GM19023 (cell line): ENCODE measurements at regions not wholly inside any gene's neighbourhood (a gene's known extent, or its start where the extent isn't known, plus 50 kb on each side); places are given as distances from the start of the nearest gene placed in this dataset.
"Not testable (repeated sequence)": the region's sequence is repeated elsewhere in the genome, so short reads cannot be mapped to it uniquely, and the experiment has no call there.

Source experiments
- ATAC-seq: cut with Tn5 transposase; IDR thresholded peaks from one replicate; pipeline ENCODE4 v1.9.1; 2021; ENCODE audit warnings: mild to moderate bottlenecking, moderate library complexity; ENCODE audit not compliant: unreplicated experiment

GRCh38 chr6:106885679-106886078 lies 88.8 kb downstream of the CD24 start:
- ATAC-seq = no peak

- ATAC-seq = no peak
These were observed 90.0 kb downstream of the CD24 start for GRCh38 chr6:106884576-106884975.

GRCh38 chr6:106883808-106884262 lies 90.7 kb downstream of the CD24 start:
- no peak for ATAC-seq

GRCh38 chr6:106882601-106883518 lies 91.7 kb downstream of the CD24 start:
- no peak for ATAC-seq

- no peak for ATAC-seq
These were observed 92.4 kb downstream of the CD24 start for GRCh38 chr6:106882138-106882537.

- no peak for ATAC-seq
These were observed 93.6 kb downstream of the CD24 start for GRCh38 chr6:106880952-106881351.

- no peak for ATAC-seq
These were observed 98.7 kb downstream of the CD24 start for GRCh38 chr6:106875782-106876321.

- ATAC-seq = no peak
These were observed 100.0 kb downstream of the CD24 start for GRCh38 chr6:106874481-106874880.

GRCh38 chr6:106872049-106872448 lies 102.5 kb downstream of the CD24 start:
- no peak for ATAC-seq

- ATAC-seq = no peak
These were observed 103.5 kb downstream of the CD24 start for GRCh38 chr6:106870824-106871717.

- ATAC-seq = no peak
These were observed 104.5 kb downstream of the CD24 start for GRCh38 chr6:106870069-106870468.

- ATAC-seq = no peak
These were observed 105.3 kb downstream of the CD24 start for GRCh38 chr6:106869203-106869602.

- ATAC-seq = no peak
These were observed 107.5 kb downstream of the CD24 start for GRCh38 chr6:106866875-106867658.

GRCh38 chr6:106862858-106863257 lies 111.7 kb downstream of the CD24 start:
- ATAC-seq = no peak

GRCh38 chr6:106860940-106861339 lies 113.6 kb downstream of the CD24 start:
- no peak for ATAC-seq

- ATAC-seq = no peak
These were observed 115.9 kb downstream of the CD24 start for GRCh38 chr6:106858653-106859092.

- ATAC-seq = no peak
These were observed 116.5 kb downstream of the CD24 start for GRCh38 chr6:106857771-106858652.

GRCh38 chr6:106857310-106857709 lies 117.2 kb downstream of the CD24 start:
- ATAC-seq = not testable (repeated sequence)

GRCh38 chr6:106856227-106856874 lies 118.2 kb downstream of the CD24 start:
- no peak for ATAC-seq
